Upper lobe of left lung (tissue), 4 donors: ENCODE measurements at regions not wholly inside any gene's neighbourhood (a gene's known extent, or its start where the extent isn't known, plus 50 kb on each side); places are given as distances from the start of the nearest gene placed in this dataset.

ENCODE experiments used
- EP300 ChIP-seq, 4 donors: sonication (generic); formaldehyde crosslinking; IDR thresholded peaks; one replicate each; pipeline ENCODE4 v1.5.1; 2017; ENCODE audit warnings: antibody characterized with exemption in 4 of 4, control low read depth in 2 of 4
- POLR2A ChIP-seq, 4 donors: fragments of 450-650 bp; IDR thresholded peaks; one replicate each; pipeline ENCODE4 v1.5.1; 2016 to 2017; ENCODE audit warnings: antibody characterized with exemption in 4 of 4, mild to moderate bottlenecking in 2 of 4
- POLR2AphosphoS5 ChIP-seq, 2 donors: sonication (generic); formaldehyde crosslinking; IDR thresholded peaks; one replicate each; pipeline ENCODE4 v1.5.1; 2017; ENCODE audit warnings: antibody characterized with exemption in 2 of 2
- TF ChIP-seq, protein P1 (sequence below), 6 experiments: fragments of 450-650 bp in 4 of 6; fragments of 200-600 bp in 2 of 6; sonication (generic) in 2 of 6; IDR thresholded peaks; one replicate each; pipeline ENCODE4 v1.5.1; 2016 to 2019; ENCODE audit warnings: antibody characterized with exemption in 6 of 6

DNA sequence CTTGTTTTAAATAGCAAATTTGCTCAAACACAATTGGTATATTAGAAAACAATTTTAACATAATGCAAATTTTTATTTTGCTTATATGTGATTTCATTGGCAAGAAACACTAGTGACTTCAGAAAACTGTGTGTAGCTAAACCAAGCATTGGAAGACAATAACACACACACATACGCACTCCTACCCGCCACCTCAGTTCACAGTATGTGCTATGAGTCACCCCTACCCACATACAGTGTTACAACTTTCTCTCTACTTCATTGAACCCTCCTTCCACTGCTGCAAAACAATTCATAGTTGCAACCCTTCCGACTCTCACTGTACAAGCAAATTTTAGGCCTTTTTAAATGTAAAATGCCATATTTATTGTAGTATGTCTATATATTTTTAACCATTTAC, 119.9 kb upstream of the THSD7A start:
- TF ChIP-seq POLR2AphosphoS5 (IDR thresholded peaks at IDR 0.05) (no peak), EP300 (IDR thresholded peaks at IDR 0.05) (no peak), POLR2A (IDR thresholded peaks at IDR 0.05) (no peak)
- TF ChIP-seq, protein P1, sequence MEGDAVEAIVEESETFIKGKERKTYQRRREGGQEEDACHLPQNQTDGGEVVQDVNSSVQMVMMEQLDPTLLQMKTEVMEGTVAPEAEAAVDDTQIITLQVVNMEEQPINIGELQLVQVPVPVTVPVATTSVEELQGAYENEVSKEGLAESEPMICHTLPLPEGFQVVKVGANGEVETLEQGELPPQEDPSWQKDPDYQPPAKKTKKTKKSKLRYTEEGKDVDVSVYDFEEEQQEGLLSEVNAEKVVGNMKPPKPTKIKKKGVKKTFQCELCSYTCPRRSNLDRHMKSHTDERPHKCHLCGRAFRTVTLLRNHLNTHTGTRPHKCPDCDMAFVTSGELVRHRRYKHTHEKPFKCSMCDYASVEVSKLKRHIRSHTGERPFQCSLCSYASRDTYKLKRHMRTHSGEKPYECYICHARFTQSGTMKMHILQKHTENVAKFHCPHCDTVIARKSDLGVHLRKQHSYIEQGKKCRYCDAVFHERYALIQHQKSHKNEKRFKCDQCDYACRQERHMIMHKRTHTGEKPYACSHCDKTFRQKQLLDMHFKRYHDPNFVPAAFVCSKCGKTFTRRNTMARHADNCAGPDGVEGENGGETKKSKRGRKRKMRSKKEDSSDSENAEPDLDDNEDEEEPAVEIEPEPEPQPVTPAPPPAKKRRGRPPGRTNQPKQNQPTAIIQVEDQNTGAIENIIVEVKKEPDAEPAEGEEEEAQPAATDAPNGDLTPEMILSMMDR (IDR thresholded peaks at IDR 0.05), result no peak
